Smooth muscle cell of the brain vasculature (primary cell): ENCODE measurements at regions not wholly inside any gene's neighbourhood (a gene's known extent, or its start where the extent isn't known, plus 50 kb on each side); places are given as distances from the start of the nearest gene placed in this dataset.
A peak's percentile ranks its signal among the peaks of the same experiment; 100 is the strongest.

Experiments
- DNase-seq: peaks from one replicate; pipeline ENCODE4 v3.0.0-alpha.2; 2012; ENCODE audit warnings: low read depth, low spot score

- DNase-seq: no peak
Measured at GRCh38 chrX:39631276-39632229, 466.2 kb downstream of the BCOR start.

- DNase-seq: no peak
Measured at GRCh38 chrX:39633293-39633692, 464.5 kb downstream of the BCOR start.

GRCh38 chrX:39636481-39636880 lies 461.3 kb downstream of the BCOR start:
- DNase-seq: no peak

DNA sequence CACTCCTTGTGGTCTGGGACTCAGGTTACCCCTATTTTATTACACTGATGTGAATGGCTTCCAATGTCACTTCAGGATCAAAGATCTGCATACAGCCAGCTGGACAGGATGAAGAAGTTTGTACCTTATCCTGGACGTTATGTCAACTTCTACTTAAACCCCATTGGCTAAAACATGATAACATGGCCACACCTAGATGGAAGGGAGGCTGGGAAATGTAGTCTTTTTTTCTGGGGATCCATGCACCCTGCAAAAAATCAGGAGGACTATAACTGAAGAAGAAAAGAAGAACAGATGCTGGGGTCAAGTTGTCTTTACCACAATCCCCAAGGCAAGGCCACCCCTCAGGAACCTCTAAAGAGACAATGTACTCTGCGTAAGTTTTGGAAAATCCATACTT lies 459.2 kb downstream of the BCOR start:
- no peak for DNase-seq

DNA sequence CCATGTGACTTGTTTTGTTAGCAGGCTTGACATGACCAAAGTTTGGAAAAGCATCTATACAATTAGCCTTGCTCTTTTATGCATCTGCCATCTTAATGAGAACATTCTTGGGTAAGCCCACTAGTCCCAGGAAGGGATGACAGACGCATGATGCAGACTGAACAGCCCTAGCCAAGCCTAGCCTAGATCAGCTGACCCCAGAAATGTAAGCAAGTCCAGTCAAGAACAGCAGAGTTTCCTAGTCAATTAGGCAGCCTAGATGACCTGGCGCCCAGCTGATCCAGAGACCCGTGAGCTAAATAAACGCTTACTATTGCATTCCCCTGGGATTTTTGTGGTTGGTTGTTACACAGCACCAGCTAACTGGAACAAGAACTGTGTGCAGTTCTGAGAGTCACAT lies 457.9 kb downstream of the BCOR start:
- no peak for DNase-seq

- DNase-seq: no peak
Measured at GRCh38 chrX:39640866-39641265, 456.9 kb downstream of the BCOR start.

GRCh38 chrX:39642071-39642470 lies 455.7 kb downstream of the BCOR start:
- DNase-seq: no peak

- DNase-seq: no peak
Measured at GRCh38 chrX:39643550-39643949, 454.2 kb downstream of the BCOR start.

GRCh38 chrX:39645178-39645895 lies 452.4 kb downstream of the BCOR start:
- peak; percentile 43 for DNase-seq

- DNase-seq: no peak
Measured at GRCh38 chrX:39648548-39649254, 449.1 kb downstream of the BCOR start.

GRCh38 chrX:39650768-39651347 lies 446.9 kb downstream of the BCOR start:
- DNase-seq: no peak

DNA sequence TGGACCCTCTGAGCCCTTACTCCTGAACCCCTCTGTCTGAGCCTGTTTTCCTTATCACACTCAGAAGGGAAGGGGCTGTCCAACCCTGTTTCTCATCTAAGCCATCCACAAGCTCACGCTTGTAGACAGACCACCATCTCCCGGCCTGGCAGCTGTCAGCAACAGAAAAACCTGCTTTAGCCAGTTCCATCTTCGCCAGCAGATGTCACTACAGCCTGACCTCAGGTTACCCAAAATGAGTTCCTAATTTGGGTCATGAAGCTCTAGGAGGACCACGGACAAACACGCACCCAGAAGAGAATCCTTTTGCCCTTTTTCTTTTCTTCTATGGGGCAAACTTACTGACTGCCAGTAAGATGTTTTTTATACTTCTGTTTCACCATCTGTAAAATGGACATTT lies 445.4 kb downstream of the BCOR start:
- no peak for DNase-seq

GRCh38 chrX:39653691-39654090 lies 444.1 kb downstream of the BCOR start:
- no peak for DNase-seq

GRCh38 chrX:39654183-39654925 lies 443.4 kb downstream of the BCOR start:
- no peak for DNase-seq

DNA sequence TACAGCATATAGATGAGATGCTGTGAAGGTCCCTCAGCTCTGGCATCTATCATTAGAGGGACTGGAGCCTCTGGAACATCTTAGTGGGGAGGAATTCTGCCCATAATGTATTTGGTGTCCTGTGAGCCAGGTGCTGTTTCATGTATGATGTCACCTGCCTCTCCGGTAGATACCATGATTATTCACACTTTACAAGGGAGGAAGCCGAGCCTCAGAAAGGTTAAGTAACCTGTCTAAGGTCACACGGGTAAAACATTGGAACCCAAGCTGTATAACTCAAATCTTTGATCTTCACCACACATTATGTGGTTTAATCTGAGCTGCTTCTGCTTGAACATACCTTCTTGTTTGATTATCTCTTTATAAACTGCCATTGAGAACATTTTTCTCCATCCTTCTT lies 442.8 kb downstream of the BCOR start:
- no peak for DNase-seq

DNA sequence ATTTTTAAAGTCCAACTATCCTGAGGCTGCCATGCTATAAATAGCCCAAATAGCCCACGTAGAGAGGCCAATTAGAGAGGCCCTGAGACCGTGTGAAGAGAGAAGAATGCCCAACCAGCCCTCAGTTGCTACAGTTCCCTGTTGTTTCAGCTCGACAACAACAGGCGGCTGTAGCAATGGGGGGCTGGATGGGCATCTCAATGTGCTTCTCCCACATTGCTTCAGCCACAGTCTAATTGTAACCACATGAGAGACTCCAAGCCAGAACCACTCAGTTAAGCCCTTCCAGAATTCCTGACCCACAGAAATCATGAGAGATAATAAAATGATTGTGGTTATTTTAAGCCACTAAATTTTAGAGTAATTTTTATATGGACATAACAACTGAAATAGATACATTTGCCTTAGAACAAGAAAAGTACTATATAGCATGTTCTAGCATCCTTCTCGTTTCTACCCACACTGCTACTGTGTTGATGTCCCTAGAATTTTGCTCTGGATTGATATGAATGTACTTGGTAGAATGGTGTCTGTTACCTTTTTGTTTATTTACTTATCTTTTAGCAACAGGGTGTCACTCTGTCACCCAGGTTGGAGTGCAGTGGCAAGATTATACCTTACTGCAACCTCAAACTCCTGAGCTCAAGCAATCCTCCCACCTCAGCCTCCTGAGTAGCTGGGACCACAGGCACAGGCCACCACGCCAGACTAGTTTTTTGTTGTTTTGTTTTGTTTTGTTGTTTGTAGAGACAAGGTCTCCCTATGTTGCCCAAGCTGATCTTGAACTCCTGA lies 436.4 kb downstream of the BCOR start:
- DNase-seq: no peak

DNA sequence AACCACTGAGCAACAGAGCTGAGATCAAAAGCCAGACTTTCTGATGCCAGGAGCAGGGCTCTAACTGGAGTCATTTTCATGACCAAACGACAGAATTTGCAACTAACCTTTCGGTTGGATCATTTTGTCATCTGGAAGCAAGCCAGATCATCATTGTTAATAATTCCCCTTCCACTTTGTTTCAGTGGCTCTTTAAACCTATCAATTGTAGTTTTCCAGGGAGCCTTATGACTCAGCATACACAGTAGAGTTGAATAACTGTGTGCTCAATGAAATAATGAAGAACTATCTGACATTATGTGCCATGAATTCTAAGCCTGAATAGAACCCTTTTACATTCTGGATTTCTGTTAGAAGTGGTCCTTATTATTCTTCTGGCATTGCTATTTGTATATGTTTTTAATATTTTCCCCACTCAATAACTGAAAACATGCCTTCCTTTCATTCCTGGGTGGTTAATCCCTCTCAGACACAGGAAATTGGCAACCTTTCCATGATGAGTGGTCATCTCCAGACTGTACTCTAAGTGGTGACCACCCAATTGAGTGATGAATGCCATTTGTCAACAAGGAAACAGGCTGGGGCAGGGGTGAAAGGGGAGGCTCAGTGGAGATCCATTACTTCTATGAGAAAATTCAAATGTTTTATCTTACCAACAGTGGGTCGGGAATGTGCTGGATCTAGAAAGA lies 431.8 kb downstream of the BCOR start:
- no peak for DNase-seq

- DNase-seq: no peak
Measured at GRCh38 chrX:39667191-39667590, 430.6 kb downstream of the BCOR start.

- DNase-seq: no peak
Measured at GRCh38 chrX:39667736-39668482, 429.8 kb downstream of the BCOR start.
